Endothelial cell (in vitro differentiated cells): ENCODE measurements at regions not wholly inside any gene's neighbourhood (a gene's known extent, or its start where the extent isn't known, plus 50 kb on each side); places are given as distances from the start of the nearest gene placed in this dataset.

ENCODE experiments used
- DNase-seq: peaks from one replicate; pipeline ENCODE4 v3.0.0; 2021; ENCODE audit warnings: low spot score
- H3K27ac Mint-ChIP-seq: one replicate; pipeline ENCODE4 v1.8.0; 2021; ENCODE audit warnings: mixed read lengths, inconsistent platforms; ENCODE audit not compliant: unreplicated experiment
- H3K27me3 Mint-ChIP-seq: one replicate; pipeline ENCODE4 v1.8.0; 2021; ENCODE audit warnings: mild to moderate bottlenecking, moderate library complexity, mixed read lengths, inconsistent platforms; ENCODE audit not compliant: unreplicated experiment
- H3K36me3 Mint-ChIP-seq: one replicate; pipeline ENCODE4 v1.8.0; 2021; ENCODE audit warnings: mild to moderate bottlenecking, low read depth, mixed read lengths, inconsistent platforms; ENCODE audit not compliant: unreplicated experiment
- H3K4me1 Mint-ChIP-seq: one replicate; pipeline ENCODE4 v1.8.0; 2021; ENCODE audit warnings: mild to moderate bottlenecking, mixed read lengths, inconsistent platforms; ENCODE audit not compliant: unreplicated experiment
- H3K4me3 Mint-ChIP-seq: one replicate; pipeline ENCODE4 v1.8.0; 2021; ENCODE audit warnings: mild to moderate bottlenecking, mixed read lengths, inconsistent platforms; ENCODE audit not compliant: unreplicated experiment
- H3K9me3 Mint-ChIP-seq: one replicate; pipeline ENCODE4 v1.8.0; 2021; ENCODE audit warnings: mixed read lengths, inconsistent platforms; ENCODE audit not compliant: unreplicated experiment
- TF ChIP-seq, protein P1 (sequence below): fragments of 200-600 bp; sonication (generic); IDR thresholded peaks from one replicate; pipeline ENCODE4 v1.5.0; 2021; ENCODE audit warnings: antibody characterized with exemption; ENCODE audit not compliant: unreplicated experiment

DNA sequence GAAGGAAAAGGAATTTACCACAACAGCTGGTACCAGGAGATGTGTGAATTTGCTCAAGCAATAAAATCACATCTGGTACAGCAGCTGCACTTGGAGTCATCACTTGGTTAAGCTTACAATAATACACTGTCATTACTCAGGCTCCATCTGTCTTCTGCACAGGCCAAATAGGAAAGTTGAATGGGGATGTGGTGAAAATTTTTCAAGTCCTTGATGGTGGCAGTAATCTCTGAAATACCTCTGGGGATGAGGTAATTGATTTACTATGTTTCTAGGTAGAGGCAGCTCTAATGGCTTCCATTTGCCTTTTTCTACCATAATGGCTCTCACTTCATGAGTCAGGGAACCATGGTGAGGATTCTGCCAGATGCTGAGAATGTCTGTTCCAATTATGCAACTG is 206.8 kb upstream of the ATP10B start:
- no peak overlapping the region for H3K4me3 Mint-ChIP-seq
- H3K9me3 Mint-ChIP-seq, result no peaks in the 10 kb centered on the region
- H3K27ac Mint-ChIP-seq, result no peak overlapping the region
- no peaks in the 10 kb centered on the region for H3K36me3 Mint-ChIP-seq
- no peaks in the 10 kb centered on the region for H3K27me3 Mint-ChIP-seq
- H3K4me1 Mint-ChIP-seq, result no peaks in the 10 kb centered on the region
- DNase-seq, result no peak
- TF ChIP-seq, protein P1, sequence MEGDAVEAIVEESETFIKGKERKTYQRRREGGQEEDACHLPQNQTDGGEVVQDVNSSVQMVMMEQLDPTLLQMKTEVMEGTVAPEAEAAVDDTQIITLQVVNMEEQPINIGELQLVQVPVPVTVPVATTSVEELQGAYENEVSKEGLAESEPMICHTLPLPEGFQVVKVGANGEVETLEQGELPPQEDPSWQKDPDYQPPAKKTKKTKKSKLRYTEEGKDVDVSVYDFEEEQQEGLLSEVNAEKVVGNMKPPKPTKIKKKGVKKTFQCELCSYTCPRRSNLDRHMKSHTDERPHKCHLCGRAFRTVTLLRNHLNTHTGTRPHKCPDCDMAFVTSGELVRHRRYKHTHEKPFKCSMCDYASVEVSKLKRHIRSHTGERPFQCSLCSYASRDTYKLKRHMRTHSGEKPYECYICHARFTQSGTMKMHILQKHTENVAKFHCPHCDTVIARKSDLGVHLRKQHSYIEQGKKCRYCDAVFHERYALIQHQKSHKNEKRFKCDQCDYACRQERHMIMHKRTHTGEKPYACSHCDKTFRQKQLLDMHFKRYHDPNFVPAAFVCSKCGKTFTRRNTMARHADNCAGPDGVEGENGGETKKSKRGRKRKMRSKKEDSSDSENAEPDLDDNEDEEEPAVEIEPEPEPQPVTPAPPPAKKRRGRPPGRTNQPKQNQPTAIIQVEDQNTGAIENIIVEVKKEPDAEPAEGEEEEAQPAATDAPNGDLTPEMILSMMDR, result no peak

DNA sequence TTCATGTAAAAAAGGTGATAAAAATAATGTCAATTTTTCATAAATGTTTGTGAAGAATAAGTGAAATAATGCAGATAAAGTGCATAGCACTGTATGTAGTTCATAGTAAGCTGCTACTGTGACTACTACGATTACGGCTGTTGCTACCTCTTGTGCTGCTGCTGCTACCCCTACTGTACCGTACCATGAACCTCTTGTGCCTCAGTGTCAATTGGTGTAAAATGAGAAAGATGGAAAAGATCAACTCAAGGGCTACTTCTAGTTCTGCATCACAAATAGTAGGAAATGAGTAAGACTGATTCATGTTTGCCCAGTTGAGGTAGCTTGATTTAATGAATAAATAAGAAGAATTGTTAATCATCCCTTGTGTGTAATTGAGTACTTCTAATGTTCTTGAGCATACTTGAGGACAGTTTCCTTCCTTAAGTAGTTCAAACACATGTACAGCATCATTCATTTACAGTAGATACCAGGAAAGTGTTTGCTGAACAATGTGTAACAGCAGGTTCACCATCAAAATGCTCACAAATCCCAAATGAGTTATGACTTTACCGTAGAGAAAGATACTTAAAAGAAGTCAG is 200.0 kb upstream of the ATP10B start:
- TF ChIP-seq, protein P1, result no peak
- H3K4me3 Mint-ChIP-seq, result no peak overlapping the region
- H3K9me3 Mint-ChIP-seq, result no peaks in the 10 kb centered on the region
- DNase-seq, result no peak
- no peaks in the 10 kb centered on the region for H3K36me3 Mint-ChIP-seq
- no peaks in the 10 kb centered on the region for H3K27me3 Mint-ChIP-seq
- no peaks in the 10 kb centered on the region for H3K4me1 Mint-ChIP-seq
- H3K27ac Mint-ChIP-seq, result no peak overlapping the region

DNA sequence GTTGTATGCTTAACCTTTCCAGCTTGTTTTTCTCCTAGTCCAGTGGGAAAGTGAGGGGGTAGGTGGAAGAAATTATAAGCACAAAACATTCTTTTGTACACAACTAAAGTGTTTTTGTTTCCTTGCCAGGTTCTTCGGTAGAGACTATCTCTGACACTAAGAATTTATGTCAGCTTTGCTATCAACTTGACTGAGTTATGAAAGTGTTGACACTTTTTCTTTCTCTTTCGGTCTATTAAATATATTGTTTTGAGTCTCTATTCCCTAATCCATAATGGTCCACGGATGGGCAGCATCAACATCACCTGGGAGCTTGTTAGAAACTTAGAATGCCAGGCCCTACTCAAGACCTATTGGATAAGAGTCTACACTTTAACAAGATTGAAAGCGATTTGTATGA is 195.0 kb upstream of the ATP10B start:
- Mint-ChIP-seq H3K36me3 (no peaks in the 10 kb centered on the region), H3K27ac (no peak overlapping the region), H3K4me3 (no peak overlapping the region), H3K4me1 (no peaks in the 10 kb centered on the region), H3K9me3 (no peaks in the 10 kb centered on the region), H3K27me3 (no peaks in the 10 kb centered on the region)
- TF ChIP-seq, protein P1, result no peak
- no peak for DNase-seq

- no peak overlapping the region for H3K27ac Mint-ChIP-seq
- H3K36me3 Mint-ChIP-seq, result no peaks in the 10 kb centered on the region
- no peaks in the 10 kb centered on the region for H3K27me3 Mint-ChIP-seq
- TF ChIP-seq, protein P1, result no peak
- no peak for DNase-seq
- H3K4me1 Mint-ChIP-seq, result no peaks in the 10 kb centered on the region
- H3K9me3 Mint-ChIP-seq, result no peaks in the 10 kb centered on the region
- H3K4me3 Mint-ChIP-seq, result no peak overlapping the region
Measured at GRCh38 chr5:161042862-161043261, 190.9 kb upstream of the ATP10B start.

GRCh38 chr5:161042443-161042842 is 190.4 kb upstream of the ATP10B start:
- DNase-seq, result no peak
- Mint-ChIP-seq H3K27me3 (no peaks in the 10 kb centered on the region), H3K4me3 (no peak overlapping the region), H3K9me3 (no peaks in the 10 kb centered on the region), H3K27ac (no peak overlapping the region), H3K36me3 (no peaks in the 10 kb centered on the region), H3K4me1 (no peaks in the 10 kb centered on the region)
- TF ChIP-seq, protein P1, result no peak
